ENCODE measurements at regions not wholly inside any gene's neighbourhood (a gene's known extent, or its start where the extent isn't known, plus 50 kb on each side); places are given as distances from the start of the nearest gene placed in this dataset.

- Histone ChIP-seq H3K27me3 (no peaks in the 10 kb centered on the region), H3K9me3 (peaks cover 0 to 19% (median 0%) of the 10 kb centered on the region in 3 donors), H3K4me3 (no peak overlapping the region), H3K36me3 (no peaks in the 10 kb centered on the region), H3K4me1 (no peaks in the 10 kb centered on the region), H3K27ac (no peak overlapping the region)
- no peak for TF ChIP-seq CTCF (IDR thresholded peaks at IDR 0.05)
- intact Hi-C loops (cut with DNase I; ENCODE audit: low total_unique reads), result no loop called here
- no peak for DNase-seq
These were observed 82.0 kb upstream of the NT5C1B start for GRCh38 chr2:18671363-18671762.

- Histone ChIP-seq H3K4me3 (no peak overlapping the region), H3K9me3 (peaks cover 0 to 4% (median 0%) of the 10 kb centered on the region in 3 donors), H3K27me3 (no peaks in the 10 kb centered on the region), H3K36me3 (no peaks in the 10 kb centered on the region), H3K4me1 (no peaks in the 10 kb centered on the region), H3K27ac (no peak overlapping the region)
- TF ChIP-seq CTCF (IDR thresholded peaks at IDR 0.05), result no peak
- intact Hi-C loops (cut with DNase I; ENCODE audit: low total_unique reads), result no loop called here
- no peak for DNase-seq
These were observed 78.9 kb upstream of the NT5C1B start for GRCh38 chr2:18668221-18668620.

GRCh38 chr2:18664421-18664820, 75.1 kb upstream of the NT5C1B start:
- H3K4me3 ChIP-seq, result no peak overlapping the region
- no peaks in the 10 kb centered on the region for H3K27me3 ChIP-seq
- H3K4me1 ChIP-seq, result no peaks in the 10 kb centered on the region
- no peak for DNase-seq
- TF ChIP-seq CTCF (IDR thresholded peaks at IDR 0.05), result no peak
- no peak overlapping the region for H3K27ac ChIP-seq
- no peaks in the 10 kb centered on the region for H3K9me3 ChIP-seq
- intact Hi-C loops (cut with DNase I; ENCODE audit: low total_unique reads), result no loop called here
- no peaks in the 10 kb centered on the region for H3K36me3 ChIP-seq

GRCh38 chr2:18663861-18664260, 74.5 kb upstream of the NT5C1B start:
- Histone ChIP-seq H3K9me3 (no peaks in the 10 kb centered on the region), H3K4me1 (no peaks in the 10 kb centered on the region), H3K36me3 (no peaks in the 10 kb centered on the region), H3K27me3 (no peaks in the 10 kb centered on the region), H3K27ac (no peak overlapping the region), H3K4me3 (no peak overlapping the region)
- intact Hi-C loops (cut with DNase I; ENCODE audit: low total_unique reads), result no loop called here
- no peak for DNase-seq
- TF ChIP-seq CTCF (IDR thresholded peaks at IDR 0.05), result no peak

- no peaks in the 10 kb centered on the region for H3K4me1 ChIP-seq
- no peaks in the 10 kb centered on the region for H3K27me3 ChIP-seq
- no peaks in the 10 kb centered on the region for H3K9me3 ChIP-seq
- TF ChIP-seq CTCF (IDR thresholded peaks at IDR 0.05), result no peak
- no peak overlapping the region for H3K4me3 ChIP-seq
- no peak for DNase-seq
- intact Hi-C loops (cut with DNase I; ENCODE audit: low total_unique reads), result no loop called here
- no peak overlapping the region for H3K27ac ChIP-seq
- H3K36me3 ChIP-seq, result no peaks in the 10 kb centered on the region
These were observed 73.3 kb upstream of the NT5C1B start for GRCh38 chr2:18662689-18663088.

GRCh38 chr2:18659915-18660314, 70.5 kb upstream of the NT5C1B start:
- Histone ChIP-seq H3K4me3 (no peak overlapping the region), H3K4me1 (peaks cover 0 to 10% (median 0%) of the 10 kb centered on the region in 4 donors), H3K27ac (no peak overlapping the region), H3K36me3 (no peaks in the 10 kb centered on the region), H3K27me3 (no peaks in the 10 kb centered on the region), H3K9me3 (no peaks in the 10 kb centered on the region)
- intact Hi-C loops (cut with DNase I; ENCODE audit: low total_unique reads), result no loop called here
- TF ChIP-seq CTCF (IDR thresholded peaks at IDR 0.05), result no peak
- DNase-seq, result no peak
